Activated naive CD8-positive, alpha-beta T cell (primary cell): ENCODE measurements at regions not wholly inside any gene's neighbourhood (a gene's known extent, or its start where the extent isn't known, plus 50 kb on each side); places are given as distances from the start of the nearest gene placed in this dataset.
"Not testable (repeated sequence)": the region's sequence is repeated elsewhere in the genome, so short reads cannot be mapped to it uniquely, and the experiment has no call there.

Experiments
- H3K27ac Mint-ChIP-seq: one replicate; pipeline ENCODE4 v1.8.0; 2021; ENCODE audit warnings: mixed read lengths
- H3K27me3 Mint-ChIP-seq: one replicate; pipeline ENCODE4 v1.8.0; 2021; ENCODE audit warnings: mixed read lengths
- H3K36me3 Mint-ChIP-seq: one replicate; pipeline ENCODE4 v1.8.0; 2021; ENCODE audit warnings: mixed read lengths
- H3K4me1 Mint-ChIP-seq: one replicate; pipeline ENCODE4 v1.8.0; 2021; ENCODE audit warnings: low read depth, mixed read lengths
- H3K4me3 Mint-ChIP-seq: one replicate; pipeline ENCODE4 v1.8.0; 2021; ENCODE audit warnings: mild to moderate bottlenecking, mixed read lengths
- H3K9me3 Mint-ChIP-seq: one replicate; pipeline ENCODE4 v1.8.0; 2021; ENCODE audit warnings: low read depth, mixed read lengths

GRCh38 chr6:57708061-57708460, 390.6 kb downstream of the PRIM2 start:
- H3K27me3 Mint-ChIP-seq, H3K9me3 Mint-ChIP-seq, H3K27ac Mint-ChIP-seq, H3K4me3 Mint-ChIP-seq, H3K36me3 Mint-ChIP-seq, H3K4me1 Mint-ChIP-seq: not testable (repeated sequence)

GRCh38 chr6:57722546-57722945, 405.1 kb downstream of the PRIM2 start:
- H3K36me3 Mint-ChIP-seq, H3K27me3 Mint-ChIP-seq, H3K4me1 Mint-ChIP-seq, H3K9me3 Mint-ChIP-seq, H3K27ac Mint-ChIP-seq, H3K4me3 Mint-ChIP-seq: not testable (repeated sequence)

- H3K36me3 Mint-ChIP-seq, H3K9me3 Mint-ChIP-seq, H3K27me3 Mint-ChIP-seq, H3K4me1 Mint-ChIP-seq, H3K4me3 Mint-ChIP-seq, H3K27ac Mint-ChIP-seq: not testable (repeated sequence)
Observed at GRCh38 chr6:57723815-57724401, 406.5 kb downstream of the PRIM2 start.

GRCh38 chr6:57729407-57729806, 412.0 kb downstream of the PRIM2 start:
- not testable (repeated sequence) for H3K36me3 Mint-ChIP-seq, H3K9me3 Mint-ChIP-seq, H3K27ac Mint-ChIP-seq, H3K4me1 Mint-ChIP-seq, H3K27me3 Mint-ChIP-seq, H3K4me3 Mint-ChIP-seq

- H3K27ac Mint-ChIP-seq, H3K36me3 Mint-ChIP-seq: not testable (repeated sequence)
Observed at GRCh38 chr6:57730726-57731125, 413.3 kb downstream of the PRIM2 start.

GRCh38 chr6:57747716-57748115, 430.3 kb downstream of the PRIM2 start:
- not testable (repeated sequence) for H3K9me3 Mint-ChIP-seq, H3K4me1 Mint-ChIP-seq, H3K4me3 Mint-ChIP-seq, H3K27ac Mint-ChIP-seq, H3K27me3 Mint-ChIP-seq, H3K36me3 Mint-ChIP-seq

More at GRCh38 chr6:57730726-57731125, 413.3 kb downstream of the PRIM2 start:
- H3K4me3 Mint-ChIP-seq, H3K9me3 Mint-ChIP-seq, H3K27me3 Mint-ChIP-seq, H3K4me1 Mint-ChIP-seq: not testable (repeated sequence)

GRCh38 chr6:57759850-57760249, 442.4 kb downstream of the PRIM2 start:
- not testable (repeated sequence) for H3K36me3 Mint-ChIP-seq, H3K27me3 Mint-ChIP-seq, H3K27ac Mint-ChIP-seq, H3K9me3 Mint-ChIP-seq, H3K4me3 Mint-ChIP-seq, H3K4me1 Mint-ChIP-seq

- Mint-ChIP-seq H3K4me3 (peak overlapping the region; percentile 38), H3K4me1 (peaks cover 18% of the 10 kb centered on the region), H3K27me3 (peaks cover 36% of the 10 kb centered on the region)
- H3K9me3 Mint-ChIP-seq, H3K36me3 Mint-ChIP-seq, H3K27ac Mint-ChIP-seq: not testable (repeated sequence)
Observed at GRCh38 chr6:57792720-57793397, 475.4 kb downstream of the PRIM2 start.

GRCh38 chr6:57793398-57793762, 475.9 kb downstream of the PRIM2 start:
- H3K27ac Mint-ChIP-seq, H3K9me3 Mint-ChIP-seq: not testable (repeated sequence)
- peaks cover 18% of the 10 kb centered on the region for H3K4me1 Mint-ChIP-seq

GRCh38 chr6:57799703-57800479, 482.5 kb downstream of the PRIM2 start:
- peaks cover 14% of the 10 kb centered on the region for H3K4me1 Mint-ChIP-seq
- not testable (repeated sequence) for H3K27ac Mint-ChIP-seq, H3K36me3 Mint-ChIP-seq, H3K9me3 Mint-ChIP-seq
- H3K4me3 Mint-ChIP-seq, result peak overlapping the region; percentile 63
- peaks cover 34% of the 10 kb centered on the region for H3K27me3 Mint-ChIP-seq

More at GRCh38 chr6:57793398-57793762, 475.9 kb downstream of the PRIM2 start:
- H3K36me3 Mint-ChIP-seq, result not testable (repeated sequence)
- Mint-ChIP-seq H3K4me3 (peak overlapping the region; percentile 38), H3K27me3 (peaks cover 36% of the 10 kb centered on the region)

GRCh38 chr6:57808581-57808980, 491.2 kb downstream of the PRIM2 start:
- H3K36me3 Mint-ChIP-seq, H3K4me3 Mint-ChIP-seq, H3K9me3 Mint-ChIP-seq, H3K4me1 Mint-ChIP-seq, H3K27ac Mint-ChIP-seq: not testable (repeated sequence)
- H3K27me3 Mint-ChIP-seq, result peaks cover 38% of the 10 kb centered on the region

GRCh38 chr6:57809454-57809853, 492.0 kb downstream of the PRIM2 start:
- not testable (repeated sequence) for H3K4me1 Mint-ChIP-seq, H3K36me3 Mint-ChIP-seq, H3K4me3 Mint-ChIP-seq, H3K9me3 Mint-ChIP-seq, H3K27ac Mint-ChIP-seq
- H3K27me3 Mint-ChIP-seq, result peaks cover 41% of the 10 kb centered on the region

GRCh38 chr6:57813271-57814075, 496.0 kb downstream of the PRIM2 start:
- not testable (repeated sequence) for H3K4me1 Mint-ChIP-seq, H3K27ac Mint-ChIP-seq, H3K4me3 Mint-ChIP-seq, H3K36me3 Mint-ChIP-seq, H3K9me3 Mint-ChIP-seq
- peaks cover 39% of the 10 kb centered on the region for H3K27me3 Mint-ChIP-seq

GRCh38 chr6:57815826-57816225, 498.4 kb downstream of the PRIM2 start:
- H3K4me1 Mint-ChIP-seq, H3K36me3 Mint-ChIP-seq, H3K4me3 Mint-ChIP-seq, H3K27ac Mint-ChIP-seq, H3K9me3 Mint-ChIP-seq: not testable (repeated sequence)
- H3K27me3 Mint-ChIP-seq, result peaks cover 28% of the 10 kb centered on the region

GRCh38 chr6:57821325-57821724, 503.9 kb downstream of the PRIM2 start:
- H3K36me3 Mint-ChIP-seq, H3K27ac Mint-ChIP-seq, H3K9me3 Mint-ChIP-seq, H3K4me1 Mint-ChIP-seq: not testable (repeated sequence)
- peaks cover 29% of the 10 kb centered on the region for H3K27me3 Mint-ChIP-seq
- peak overlapping the region; percentile 27 for H3K4me3 Mint-ChIP-seq
